HepG2 (cell line): ENCODE measurements at regions not wholly inside any gene's neighbourhood (a gene's known extent, or its start where the extent isn't known, plus 50 kb on each side); places are given as distances from the start of the nearest gene placed in this dataset.

Source experiments
- MIER2 ChIP-seq: IDR thresholded peaks from 2 replicates; pipeline ENCODE4 v1.6.1; 2016; ENCODE audit warnings: missing biosample characterization, missing genetic modification reagents
- SNAPC5 ChIP-seq: sonication (generic); formaldehyde crosslinking; IDR thresholded peaks from 2 replicates; pipeline ENCODE4 v1.8.1; 2023; ENCODE audit warnings: mild to moderate bottlenecking, missing genetic modification reagents, borderline replicate concordance
- SRSF1 ChIP-seq: fragments of 200-400 bp; formaldehyde crosslinking; optimal IDR thresholded peaks from 2 replicates; pipeline ENCODE3; 2017; ENCODE audit warnings: mild to moderate bottlenecking, low read depth, low read length, moderate library complexity
- TAF1 ChIP-seq: sonication (generic); formaldehyde crosslinking; IDR thresholded peaks from 2 replicates; pipeline ENCODE4 v1.4.0; 2020; ENCODE audit warnings: missing genetic modification reagents
- USF2 ChIP-seq, 2 experiments: sonication (generic) in 1 of 2; formaldehyde crosslinking in 1 of 2; IDR thresholded peaks; 2 replicates each; pipeline versions ENCODE4 v1.5.1 to v1.6.1; 2011 to 2020; ENCODE audit warnings: borderline replicate concordance in 1 of 2, low read depth in 1 of 2, low read length in 1 of 2, mild to moderate bottlenecking in 1 of 2, missing genetic modification reagents in 1 of 2, moderate library complexity in 1 of 2
- YY1 ChIP-seq: IDR thresholded peaks from 2 replicates; pipeline ENCODE4 v1.6.1; 2011; ENCODE audit warnings: low read length, low read depth, moderate library complexity, mild to moderate bottlenecking; ENCODE audit not compliant: insufficient read depth, insufficient replicate concordance
- ZFX ChIP-seq: sonication (generic); formaldehyde crosslinking; IDR thresholded peaks from 2 replicates; pipeline ENCODE4 v1.4.0; 2020; ENCODE audit warnings: mild to moderate bottlenecking, low read depth, missing genetic modification reagents, moderate library complexity
- ZNF296 ChIP-seq: sonication (generic); formaldehyde crosslinking; conservative IDR thresholded peaks from 2 replicates; pipeline ENCODE4 v1.5.0; 2020; ENCODE audit warnings: mild to moderate bottlenecking, missing genetic modification reagents
- ZNF609 ChIP-seq: sonication (generic); formaldehyde crosslinking; IDR thresholded peaks from 2 replicates; pipeline ENCODE4 v1.4.0; 2020; ENCODE audit warnings: mild to moderate bottlenecking, missing genetic modification reagents, borderline replicate concordance
- ZNF672 ChIP-seq: sonication (generic); formaldehyde crosslinking; IDR thresholded peaks from 2 replicates; pipeline ENCODE4 v1.8.1; 2022; ENCODE audit warnings: missing genetic modification reagents
- ZNF687 ChIP-seq: sonication (generic); formaldehyde crosslinking; IDR thresholded peaks from 2 replicates; pipeline ENCODE4 v1.5.1; 2020; ENCODE audit warnings: mild to moderate bottlenecking, missing genetic modification reagents, moderate library complexity
- TF ChIP-seq, protein P1 (sequence below): sonication (generic); formaldehyde crosslinking; IDR thresholded peaks from 2 replicates; pipeline ENCODE4 v1.5.0; 2020; ENCODE audit warnings: mild to moderate bottlenecking, missing genetic modification reagents, moderate library complexity

DNA sequence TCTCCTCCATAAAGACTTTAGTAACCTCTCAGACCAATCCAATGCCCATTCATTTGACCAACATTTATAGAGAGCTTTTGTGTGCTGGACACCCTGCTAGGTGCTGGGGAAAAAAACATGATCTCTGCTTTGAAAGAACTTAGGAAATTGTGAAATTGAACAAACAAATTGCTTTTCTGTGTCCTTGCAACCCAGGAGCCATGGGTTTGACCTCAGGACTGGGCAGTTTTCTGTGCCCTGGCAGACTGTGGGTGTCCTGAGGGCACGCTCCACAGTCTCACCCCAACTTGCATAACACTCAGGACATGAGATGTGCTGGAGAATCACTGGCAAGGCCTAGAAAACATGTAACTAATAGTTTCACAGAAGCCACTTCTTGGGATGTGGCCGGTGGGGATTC, 429.1 kb upstream of the ZMIZ1 start:
- TF ChIP-seq, protein P1, sequence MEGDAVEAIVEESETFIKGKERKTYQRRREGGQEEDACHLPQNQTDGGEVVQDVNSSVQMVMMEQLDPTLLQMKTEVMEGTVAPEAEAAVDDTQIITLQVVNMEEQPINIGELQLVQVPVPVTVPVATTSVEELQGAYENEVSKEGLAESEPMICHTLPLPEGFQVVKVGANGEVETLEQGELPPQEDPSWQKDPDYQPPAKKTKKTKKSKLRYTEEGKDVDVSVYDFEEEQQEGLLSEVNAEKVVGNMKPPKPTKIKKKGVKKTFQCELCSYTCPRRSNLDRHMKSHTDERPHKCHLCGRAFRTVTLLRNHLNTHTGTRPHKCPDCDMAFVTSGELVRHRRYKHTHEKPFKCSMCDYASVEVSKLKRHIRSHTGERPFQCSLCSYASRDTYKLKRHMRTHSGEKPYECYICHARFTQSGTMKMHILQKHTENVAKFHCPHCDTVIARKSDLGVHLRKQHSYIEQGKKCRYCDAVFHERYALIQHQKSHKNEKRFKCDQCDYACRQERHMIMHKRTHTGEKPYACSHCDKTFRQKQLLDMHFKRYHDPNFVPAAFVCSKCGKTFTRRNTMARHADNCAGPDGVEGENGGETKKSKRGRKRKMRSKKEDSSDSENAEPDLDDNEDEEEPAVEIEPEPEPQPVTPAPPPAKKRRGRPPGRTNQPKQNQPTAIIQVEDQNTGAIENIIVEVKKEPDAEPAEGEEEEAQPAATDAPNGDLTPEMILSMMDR (CRISPR knock-in tag): no peak
- TF ChIP-seq ZNF296 (CRISPR knock-in tag) (no peak), ZFX (CRISPR knock-in tag) (no peak), SRSF1 (no peak), MIER2 (no peak), TAF1 (CRISPR knock-in tag) (no peak), USF2 (IDR thresholded peaks at IDR 0.05; ENCODE audit: low read depth, low read length) (no peak), USF2 (CRISPR knock-in tag; IDR thresholded peaks at IDR 0.05; ENCODE audit: borderline replicate concordance) (no peak), ZNF609 (CRISPR knock-in tag) (no peak), ZNF687 (CRISPR knock-in tag) (no peak), SNAPC5 (CRISPR knock-in tag) (no peak), ZNF672 (CRISPR knock-in tag) (no peak), YY1 (no peak)
